Gastroesophageal sphincter (tissue), 3 donors: ENCODE measurements at regions not wholly inside any gene's neighbourhood (a gene's known extent, or its start where the extent isn't known, plus 50 kb on each side); places are given as distances from the start of the nearest gene placed in this dataset.

ENCODE experiments used
- CTCF ChIP-seq, 4 experiments: fragments of 200-600 bp in 2 of 4; fragments of 450-650 bp in 2 of 4; sonication (generic) in 1 of 4; IDR thresholded peaks; one replicate each; pipeline ENCODE4 v1.5.1; 2017 to 2019; ENCODE audit warnings: antibody characterized with exemption in 4 of 4, mild to moderate bottlenecking in 2 of 4, moderate library complexity in 2 of 4
- EP300 ChIP-seq: sonication (generic); formaldehyde crosslinking; IDR thresholded peaks from one replicate; pipeline ENCODE4 v1.6.1; 2017; ENCODE audit warnings: antibody characterized with exemption, mild to moderate bottlenecking
- POLR2A ChIP-seq, 2 donors: fragments of 450-650 bp; IDR thresholded peaks; one replicate each; pipeline ENCODE4 v1.6.1; 2017; ENCODE audit warnings: antibody characterized with exemption in 2 of 2, mild to moderate bottlenecking in 2 of 2, moderate library complexity in 1 of 2
- POLR2AphosphoS5 ChIP-seq: sonication (generic); formaldehyde crosslinking; IDR thresholded peaks from one replicate; pipeline ENCODE4 v1.6.1; 2017; ENCODE audit warnings: antibody characterized with exemption

- no peak for TF ChIP-seq EP300
- TF ChIP-seq CTCF (IDR thresholded peaks at IDR 0.05), result no peak
- TF ChIP-seq POLR2A (IDR thresholded peaks at IDR 0.05), result no peak
- no peak for TF ChIP-seq POLR2AphosphoS5
Observed at GRCh38 chr4:137660211-137660610, 127.9 kb upstream of the PCDH18 start.
